ENCODE measurements at regions not wholly inside any gene's neighbourhood (a gene's known extent, or its start where the extent isn't known, plus 50 kb on each side); places are given as distances from the start of the nearest gene placed in this dataset.

GRCh38 chr2:155904720-155905119 lies 427.8 kb downstream of the NR4A2 start:
- Histone ChIP-seq H3K4me3 (no peak overlapping the region), H4K20me1 (replicated peaks; ENCODE audit: control insufficient read depth, insufficient read depth, low read length) (no peaks in the 10 kb centered on the region), H3K9me1 (ENCODE audit: control insufficient read depth, insufficient read depth, low read length) (no peaks in the 10 kb centered on the region), H3K27ac (ENCODE audit: extremely low read depth, low read depth, low read length) (no peak overlapping the region), H3K4me2 (ENCODE audit: insufficient read depth, low read length) (no peak overlapping the region), H3K9ac (ENCODE audit: insufficient read depth in 1 of 2, low read depth in 2 of 2, low read length in 2 of 2) (no peak overlapping the region), H3K36me3 (ENCODE audit: control insufficient read depth, insufficient read depth, low read length) (no peaks in the 10 kb centered on the region), H2AFZ (ENCODE audit: low read depth, low read length) (no peak overlapping the region), H3K9me3 (replicated peaks; ENCODE audit: control insufficient read depth, insufficient read depth, low read depth, low read length) (no peaks in the 10 kb centered on the region), H3K79me2 (ENCODE audit: control insufficient read depth, insufficient read depth, low read length) (no peaks in the 10 kb centered on the region), H3K27me3 (ENCODE audit: control insufficient read depth in 2 of 2, insufficient read depth in 2 of 2, low read length in 2 of 2) (no peaks in the 10 kb centered on the region), H3K4me1 (replicated peaks in 1 of 2; ENCODE audit: control insufficient read depth in 2 of 2, insufficient read depth in 2 of 2, low read length in 2 of 2) (no peaks in the 10 kb centered on the region)
- WGBS (ENCODE audit: insufficient coverage, low coverage, missing lambda C conversion rate), result 2% methylated on average over 2 of the region's 2 CpGs
- intact Hi-C loops (cut with micrococcal nuclease) (no loop called here), in situ Hi-C loops (cut with MboI) (no loop called here)
- ChIA-PET POLR2A (no interaction called here), CTCF (ENCODE audit: low intra/inter-chr PET ratio) (no interaction called here)
- ATAC-seq (no peak), DNase-seq (ENCODE audit: extremely low read depth in 1 of 4, low spot score in 3 of 4) (no peak), FAIRE-seq (no peak)
- BruUV-seq (replicated peaks), result no TSS peak
- TF ChIP-seq, protein P1, sequence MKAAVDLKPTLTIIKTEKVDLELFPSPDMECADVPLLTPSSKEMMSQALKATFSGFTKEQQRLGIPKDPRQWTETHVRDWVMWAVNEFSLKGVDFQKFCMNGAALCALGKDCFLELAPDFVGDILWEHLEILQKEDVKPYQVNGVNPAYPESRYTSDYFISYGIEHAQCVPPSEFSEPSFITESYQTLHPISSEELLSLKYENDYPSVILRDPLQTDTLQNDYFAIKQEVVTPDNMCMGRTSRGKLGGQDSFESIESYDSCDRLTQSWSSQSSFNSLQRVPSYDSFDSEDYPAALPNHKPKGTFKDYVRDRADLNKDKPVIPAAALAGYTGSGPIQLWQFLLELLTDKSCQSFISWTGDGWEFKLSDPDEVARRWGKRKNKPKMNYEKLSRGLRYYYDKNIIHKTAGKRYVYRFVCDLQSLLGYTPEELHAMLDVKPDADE (conservative IDR thresholded peaks at IDR 0.05; ENCODE audit: control insufficient read depth, low read depth, low read length), result no peak
- TF ChIP-seq WHSC1 (IDR thresholded peaks at IDR 0.05; ENCODE audit: low read length) (no peak), EP400 (IDR thresholded peaks at IDR 0.05) (no peak), IRF9 (tag; IDR thresholded peaks at IDR 0.05) (no peak)

DNA sequence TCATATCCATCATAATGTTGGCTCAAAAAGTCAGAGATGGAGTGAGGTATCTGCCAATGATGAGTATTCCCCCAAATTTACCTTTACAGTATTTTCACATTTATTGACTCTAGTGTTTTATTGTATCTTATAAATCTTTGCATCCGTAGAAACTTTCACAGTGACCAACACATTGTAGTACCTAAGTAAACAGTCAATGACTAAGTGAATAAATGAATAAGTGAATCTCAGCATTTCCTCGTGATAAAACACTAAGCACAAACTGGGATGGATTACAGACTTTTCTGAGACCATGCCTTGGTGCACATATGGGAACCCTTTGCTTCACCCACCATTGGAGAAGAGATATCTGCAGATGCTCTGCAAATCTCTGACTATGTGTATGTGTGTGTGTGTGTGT lies 429.9 kb downstream of the NR4A2 start:
- Histone ChIP-seq H3K27me3 (ENCODE audit: control insufficient read depth in 2 of 2, insufficient read depth in 2 of 2, low read length in 2 of 2) (no peaks in the 10 kb centered on the region), H3K4me3 (no peak overlapping the region), H3K9me1 (ENCODE audit: control insufficient read depth, insufficient read depth, low read length) (no peaks in the 10 kb centered on the region), H3K4me2 (ENCODE audit: insufficient read depth, low read length) (no peak overlapping the region), H3K4me1 (replicated peaks in 1 of 2; ENCODE audit: control insufficient read depth in 2 of 2, insufficient read depth in 2 of 2, low read length in 2 of 2) (no peaks in the 10 kb centered on the region), H3K9me3 (replicated peaks; ENCODE audit: control insufficient read depth, insufficient read depth, low read depth, low read length) (no peaks in the 10 kb centered on the region), H3K27ac (ENCODE audit: extremely low read depth, low read depth, low read length) (no peak overlapping the region), H4K20me1 (replicated peaks; ENCODE audit: control insufficient read depth, insufficient read depth, low read length) (no peaks in the 10 kb centered on the region), H3K79me2 (ENCODE audit: control insufficient read depth, insufficient read depth, low read length) (no peaks in the 10 kb centered on the region), H2AFZ (ENCODE audit: low read depth, low read length) (no peak overlapping the region), H3K36me3 (ENCODE audit: control insufficient read depth, insufficient read depth, low read length) (no peaks in the 10 kb centered on the region), H3K9ac (ENCODE audit: insufficient read depth in 1 of 2, low read depth in 2 of 2, low read length in 2 of 2) (no peak overlapping the region)
- POLR2A ChIA-PET, result no interaction called here
- DNase-seq (ENCODE audit: extremely low read depth in 1 of 4, low spot score in 3 of 4), result no peak
- intact Hi-C loops (cut with micrococcal nuclease) (no loop called here), in situ Hi-C loops (cut with MboI) (no loop called here)
- FAIRE-seq, result no peak
- WGBS (ENCODE audit: insufficient coverage, low coverage, missing lambda C conversion rate), result 0% methylated on average over 2 of the region's 2 CpGs
- no TSS peak for BruUV-seq (replicated peaks)
- ATAC-seq, result no peak
- CTCF ChIA-PET (ENCODE audit: low intra/inter-chr PET ratio), result no interaction called here
- TF ChIP-seq SLC30A9 (CRISPR knock-in tag; IDR thresholded peaks at IDR 0.05) (no peak), CTBP1 (IDR thresholded peaks at IDR 0.05; ENCODE audit: borderline replicate concordance) (no peak), SOX6 (IDR thresholded peaks at IDR 0.05) (no peak), HLTF (IDR thresholded peaks at IDR 0.05) (no peak), ZNF696 (CRISPR knock-in tag; conservative IDR thresholded peaks at IDR 0.05) (no peak), ZKSCAN3 (CRISPR knock-in tag; IDR thresholded peaks at IDR 0.05) (no peak), POLR3G (IDR thresholded peaks at IDR 0.05; ENCODE audit: extremely low read depth, insufficient read length, insufficient replicate concordance) (no peak), FOSL1 (tag; conservative IDR thresholded peaks at IDR 0.05) (no peak), EP300 (IDR thresholded peaks at IDR 0.05; ENCODE audit: low read length) (no peak)
- TF ChIP-seq, protein P2, sequence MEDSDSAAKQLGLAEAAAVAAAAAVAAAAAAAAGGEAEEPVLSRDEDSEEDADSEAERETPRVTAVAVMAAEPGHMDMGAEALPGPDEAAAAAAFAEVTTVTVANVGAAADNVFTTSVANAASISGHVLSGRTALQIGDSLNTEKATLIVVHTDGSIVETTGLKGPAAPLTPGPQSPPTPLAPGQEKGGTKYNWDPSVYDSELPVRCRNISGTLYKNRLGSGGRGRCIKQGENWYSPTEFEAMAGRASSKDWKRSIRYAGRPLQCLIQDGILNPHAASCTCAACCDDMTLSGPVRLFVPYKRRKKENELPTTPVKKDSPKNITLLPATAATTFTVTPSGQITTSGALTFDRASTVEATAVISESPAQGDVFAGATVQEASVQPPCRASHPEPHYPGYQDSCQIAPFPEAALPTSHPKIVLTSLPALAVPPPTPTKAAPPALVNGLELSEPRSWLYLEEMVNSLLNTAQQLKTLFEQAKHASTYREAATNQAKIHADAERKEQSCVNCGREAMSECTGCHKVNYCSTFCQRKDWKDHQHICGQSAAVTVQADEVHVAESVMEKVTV (CRISPR knock-in tag; IDR thresholded peaks at IDR 0.05), result no peak

All from K562 (cell line).